Body of pancreas (tissue), 4 donors: ENCODE measurements at regions not wholly inside any gene's neighbourhood (a gene's known extent, or its start where the extent isn't known, plus 50 kb on each side); places are given as distances from the start of the nearest gene placed in this dataset.

Source experiments
- CTCF ChIP-seq, 7 experiments: fragments of 450-650 bp in 4 of 7; fragments of 200-600 bp in 3 of 7; sonication (generic) in 3 of 7; IDR thresholded peaks; one replicate each; pipeline ENCODE4 v1.5.1; 2016 to 2019; ENCODE audit warnings: antibody characterized with exemption in 7 of 7
- POLR2A ChIP-seq, 3 donors: fragments of 450-650 bp; IDR thresholded peaks; one replicate each; pipeline ENCODE4 v1.6.1; 2016; ENCODE audit warnings: antibody characterized with exemption in 3 of 3, mild to moderate bottlenecking in 2 of 3

GRCh38 chr11:31981457-31981856 is 109.4 kb upstream of the RCN1 start:
- TF ChIP-seq CTCF (IDR thresholded peaks at IDR 0.05) (no peak), POLR2A (IDR thresholded peaks at IDR 0.05) (no peak)
